COLO668 (cell line): ENCODE measurements at regions not wholly inside any gene's neighbourhood (a gene's known extent, or its start where the extent isn't known, plus 50 kb on each side); places are given as distances from the start of the nearest gene placed in this dataset.
"Not testable (repeated sequence)": the region's sequence is repeated elsewhere in the genome, so short reads cannot be mapped to it uniquely, and the experiment has no call there.

Experiments
- DNase-seq: peaks from one replicate; lab custom pipeline; 2025; ENCODE audit not compliant: unreplicated experiment; lab: John Stamatoyannopoulos, UW

GRCh38 chr16:79950932-79951719 is 350.6 kb upstream of the MAF start:
- no peak for DNase-seq

DNA sequence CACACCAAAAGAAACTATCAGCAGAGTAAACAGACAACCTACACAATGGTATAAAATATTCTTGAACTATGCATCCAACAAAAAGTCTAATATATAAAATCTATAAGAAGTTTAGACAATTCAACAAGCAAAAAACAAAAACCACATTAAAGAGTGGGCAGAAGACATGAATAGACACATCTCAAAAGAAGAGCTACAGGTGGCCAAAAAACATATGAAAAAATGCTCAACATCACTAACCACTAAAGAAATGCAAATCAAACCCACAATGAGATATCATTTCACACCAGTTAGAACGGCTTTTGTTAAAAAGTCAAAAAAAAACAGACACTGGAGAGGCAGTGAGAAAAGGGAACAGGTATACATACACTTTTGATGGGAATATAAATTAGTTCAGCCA is 348.9 kb upstream of the MAF start:
- DNase-seq = no peak

DNA sequence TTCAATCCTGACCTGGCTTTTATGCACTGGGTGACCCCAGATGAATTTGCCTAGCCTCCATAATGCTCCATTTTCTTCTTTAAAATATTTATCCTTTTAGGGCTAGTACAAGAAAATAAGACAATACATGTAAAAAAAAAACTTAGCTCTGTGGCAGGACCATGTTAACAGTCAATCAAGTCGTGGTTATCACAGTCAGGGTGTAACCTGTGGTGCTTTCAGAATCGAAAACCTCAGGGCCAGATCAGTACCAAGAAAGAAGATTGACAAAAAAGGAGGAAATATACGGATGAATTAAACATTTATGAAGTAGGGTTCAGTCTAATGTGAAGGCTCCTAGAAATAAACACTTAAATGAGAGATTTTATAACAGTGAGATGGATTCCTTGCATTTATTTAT is 347.2 kb upstream of the MAF start:
- no peak for DNase-seq

DNA sequence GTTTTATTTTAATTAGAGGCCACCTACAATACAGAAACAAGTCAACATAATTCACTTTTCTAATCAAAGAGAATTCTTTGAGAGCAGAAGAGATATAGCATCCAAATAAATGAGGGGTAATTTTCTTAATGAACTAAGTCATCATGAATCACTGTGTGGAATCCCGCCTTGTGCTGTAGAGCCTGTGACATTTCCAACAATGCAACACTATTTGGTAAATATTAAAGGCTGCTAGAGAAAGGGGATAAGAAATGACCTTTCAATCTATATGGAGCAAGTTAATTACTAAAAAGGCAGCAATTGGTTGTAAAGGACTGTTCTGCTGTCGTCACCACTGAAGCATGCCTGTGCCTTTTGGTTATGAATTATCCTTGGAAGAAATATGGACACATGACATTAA is 345.7 kb upstream of the MAF start:
- DNase-seq = no peak

DNA sequence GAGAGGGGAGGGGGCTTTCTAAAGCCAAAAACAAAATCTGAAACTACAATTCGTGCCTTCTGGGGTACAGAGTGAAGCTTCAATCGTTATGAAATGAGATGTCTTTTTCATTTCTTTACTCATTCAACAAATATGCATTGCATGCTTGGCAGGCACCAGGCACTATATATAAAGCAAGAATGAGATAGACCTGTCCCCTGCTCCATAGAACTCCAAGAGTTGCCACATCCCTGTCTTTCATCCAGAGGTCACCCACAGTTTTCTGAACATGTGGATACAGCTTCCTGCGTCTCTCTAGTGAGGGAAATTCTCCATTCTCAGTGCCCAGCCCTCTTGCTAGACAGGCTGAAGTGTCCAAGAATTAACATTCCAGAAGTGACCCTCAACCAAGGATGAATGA is 343.2 kb upstream of the MAF start:
- DNase-seq = no peak

- DNase-seq = no peak
These were observed 338.0 kb upstream of the MAF start for GRCh38 chr16:79938575-79938974.

DNA sequence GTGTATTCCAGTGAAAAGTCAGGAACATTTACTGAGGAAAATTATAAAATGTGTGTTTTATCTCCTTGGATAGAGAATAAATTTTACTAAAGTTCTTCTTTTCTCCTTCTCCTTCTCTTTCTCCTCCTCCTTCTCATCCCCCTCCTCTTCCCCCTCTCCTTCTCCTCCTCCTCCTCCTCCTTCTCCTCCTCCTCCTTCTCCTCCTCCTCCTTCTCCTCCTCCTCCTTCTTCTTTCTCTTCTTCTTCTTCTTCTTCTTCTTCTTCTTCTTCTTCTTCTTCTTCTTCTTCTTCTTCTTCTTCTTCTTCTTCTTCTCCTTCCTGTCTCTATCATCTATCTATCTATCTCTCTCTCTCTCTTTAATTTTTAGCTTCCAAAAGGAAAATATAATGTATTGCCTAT is 337.1 kb upstream of the MAF start:
- not testable (repeated sequence) for DNase-seq

DNA sequence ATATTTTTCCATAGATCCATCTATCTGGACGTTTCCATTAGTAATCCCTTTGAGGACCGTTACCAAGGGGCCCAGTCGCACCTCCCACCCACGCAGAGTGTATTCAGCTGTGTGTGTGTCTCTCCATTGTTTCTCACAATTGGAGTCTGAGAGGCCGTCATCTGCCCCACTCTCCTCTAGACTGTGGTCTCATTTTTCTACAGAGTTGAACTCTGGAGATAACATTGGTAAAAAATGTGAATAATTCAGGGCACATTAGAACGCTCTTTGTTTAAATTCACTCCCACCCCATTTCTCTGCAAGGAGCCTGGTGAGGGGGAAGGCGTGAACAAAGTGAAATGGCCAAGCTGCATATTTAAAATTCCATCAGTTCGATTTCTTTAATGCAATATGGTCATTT is 333.1 kb upstream of the MAF start:
- no peak for DNase-seq

DNA sequence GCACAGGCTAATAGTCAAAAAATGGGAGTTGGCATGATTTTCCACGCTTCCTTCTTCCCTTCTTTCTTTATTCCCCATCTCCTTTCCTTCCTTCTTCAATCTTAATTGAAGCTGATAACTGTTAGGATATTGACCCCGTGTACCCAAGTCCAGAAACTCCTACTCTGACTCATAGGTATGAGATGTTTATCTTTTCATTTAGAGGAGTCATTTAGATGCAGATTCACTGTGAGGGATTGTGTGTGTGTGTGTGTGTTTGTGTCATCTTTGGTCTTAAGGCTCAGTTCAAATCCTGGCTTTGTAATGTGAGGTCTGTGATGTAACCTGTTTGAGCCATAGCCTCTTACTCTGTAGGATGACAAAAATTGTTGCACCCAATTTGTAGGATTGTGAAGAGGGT is 332.0 kb upstream of the MAF start:
- no peak for DNase-seq

- DNase-seq = no peak
These were observed 331.2 kb upstream of the MAF start for GRCh38 chr16:79931721-79932120.

DNA sequence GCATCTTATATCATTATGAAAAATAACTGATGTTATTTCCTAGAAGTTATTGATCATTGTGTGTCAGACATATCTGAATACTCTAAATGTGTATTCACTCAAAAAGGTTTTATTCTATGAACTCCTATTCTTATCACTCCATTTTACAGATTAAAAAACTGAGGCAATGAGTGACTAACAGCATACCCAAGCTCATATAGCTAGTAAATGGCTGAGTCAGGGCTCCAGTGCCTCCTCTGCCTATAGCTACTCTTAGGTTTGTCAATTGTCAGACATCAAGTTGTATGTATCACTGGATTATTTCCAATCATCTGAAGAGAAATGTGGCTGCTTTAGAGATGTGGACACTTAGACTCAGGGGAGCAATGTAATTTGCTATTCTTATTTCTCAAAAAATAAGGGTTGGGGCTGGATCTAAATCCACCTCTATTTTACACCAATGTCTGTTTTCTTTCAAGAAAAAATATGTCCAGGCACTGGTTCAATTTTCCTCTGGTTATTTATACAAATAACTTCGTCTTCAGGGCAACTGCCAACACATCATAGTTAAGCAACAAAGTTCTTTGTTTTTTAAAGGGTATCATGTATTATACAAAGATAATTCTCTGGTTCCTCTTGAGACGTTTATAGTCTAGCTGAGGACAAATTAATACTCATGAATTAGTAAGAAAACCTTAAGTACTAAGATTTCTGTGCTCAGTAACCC is 328.9 kb upstream of the MAF start:
- no peak for DNase-seq

DNA sequence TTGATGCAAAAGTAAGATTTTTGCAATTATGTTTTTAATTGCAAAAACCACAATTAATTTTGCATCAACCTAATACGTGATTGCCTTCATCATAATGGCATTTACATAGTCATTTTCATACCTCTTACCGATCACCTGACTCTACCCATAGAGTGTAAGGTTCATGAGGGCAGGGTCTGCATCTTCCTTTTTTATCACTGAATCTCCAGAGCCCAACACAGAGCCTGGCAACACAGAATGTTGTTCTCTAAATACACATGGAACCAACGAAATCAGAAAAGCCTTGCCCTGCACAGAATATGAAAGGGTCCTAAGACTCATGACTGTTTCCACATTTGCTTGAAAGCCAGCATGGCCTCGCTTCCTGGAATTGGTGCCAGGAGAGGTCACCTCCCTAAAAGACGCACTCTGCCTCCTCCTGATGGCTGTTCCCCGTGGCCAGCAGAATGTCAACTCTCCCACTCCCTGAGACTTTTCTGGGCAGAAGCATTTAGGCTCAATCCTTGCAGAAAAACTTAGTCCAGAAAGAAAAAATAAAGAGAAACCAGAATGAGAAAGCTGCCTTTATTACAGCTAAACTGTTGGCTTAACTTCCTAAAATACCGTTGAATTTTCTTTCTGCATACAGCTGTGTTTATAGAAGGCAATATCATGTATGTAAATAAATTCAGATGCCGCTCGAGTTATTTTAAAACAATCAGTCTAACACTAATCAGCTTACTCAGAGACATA is 327.8 kb upstream of the MAF start:
- no peak for DNase-seq

DNA sequence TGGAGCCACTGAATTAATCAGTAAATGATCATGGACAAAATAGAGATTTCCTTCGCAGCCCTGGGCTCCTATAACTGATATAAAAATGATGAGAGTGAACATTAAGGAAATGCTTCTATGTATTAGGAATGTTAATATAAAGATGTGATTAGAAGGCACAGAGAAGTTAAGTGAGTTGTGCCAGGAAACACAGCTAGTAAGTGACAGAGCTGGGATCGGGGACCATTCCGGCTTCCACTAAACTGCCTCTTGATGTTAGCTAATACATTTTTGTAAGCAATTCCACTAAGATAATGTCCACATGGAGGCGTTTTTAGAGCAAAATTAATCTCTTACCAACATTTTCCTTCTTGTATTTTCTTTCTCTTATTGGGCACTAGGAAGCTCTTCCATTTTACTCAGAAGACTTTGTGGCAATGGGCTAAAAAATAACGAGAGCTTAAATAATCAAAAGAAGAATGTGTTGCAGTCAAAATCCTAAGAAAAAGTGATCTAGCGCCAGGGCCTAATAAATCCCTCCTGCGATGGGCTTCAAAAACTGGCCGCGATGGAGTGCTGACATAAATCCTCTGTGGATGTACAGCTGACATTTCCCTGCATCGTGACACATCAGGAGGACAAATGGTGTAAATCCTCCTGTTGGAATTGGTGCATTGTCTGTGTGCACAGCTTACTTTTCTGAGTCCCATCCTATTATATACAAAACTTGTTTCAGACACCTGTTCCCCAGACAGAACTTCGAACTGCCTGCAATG is 326.1 kb upstream of the MAF start:
- DNase-seq = no peak

- no peak for DNase-seq
These were observed 322.9 kb upstream of the MAF start for GRCh38 chr16:79923431-79923830.

GRCh38 chr16:79920685-79921084 is 320.1 kb upstream of the MAF start:
- no peak for DNase-seq

- no peak for DNase-seq
These were observed 318.4 kb upstream of the MAF start for GRCh38 chr16:79918916-79919315.

DNA sequence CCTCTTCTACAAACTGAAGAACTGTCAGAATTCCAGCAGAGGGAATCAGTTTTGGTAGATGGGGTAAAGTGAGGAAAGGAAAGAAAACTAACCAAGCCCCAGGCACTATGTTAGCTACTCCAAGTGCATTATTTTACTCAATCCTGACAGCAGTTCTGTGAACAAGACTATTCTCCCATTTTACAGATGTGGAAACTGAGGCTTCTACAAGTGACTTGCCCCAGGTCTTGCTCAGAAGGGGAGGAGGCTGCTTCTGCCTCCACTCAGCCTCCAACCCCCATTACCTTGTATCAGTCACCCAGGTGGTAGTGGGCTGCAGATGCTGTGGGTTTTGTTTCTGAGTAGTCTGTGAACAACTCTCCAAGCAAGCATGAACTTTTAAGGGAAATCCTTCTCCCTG is 315.2 kb upstream of the MAF start:
- DNase-seq = no peak

- no peak for DNase-seq
These were observed 314.6 kb upstream of the MAF start for GRCh38 chr16:79914961-79915720.

DNA sequence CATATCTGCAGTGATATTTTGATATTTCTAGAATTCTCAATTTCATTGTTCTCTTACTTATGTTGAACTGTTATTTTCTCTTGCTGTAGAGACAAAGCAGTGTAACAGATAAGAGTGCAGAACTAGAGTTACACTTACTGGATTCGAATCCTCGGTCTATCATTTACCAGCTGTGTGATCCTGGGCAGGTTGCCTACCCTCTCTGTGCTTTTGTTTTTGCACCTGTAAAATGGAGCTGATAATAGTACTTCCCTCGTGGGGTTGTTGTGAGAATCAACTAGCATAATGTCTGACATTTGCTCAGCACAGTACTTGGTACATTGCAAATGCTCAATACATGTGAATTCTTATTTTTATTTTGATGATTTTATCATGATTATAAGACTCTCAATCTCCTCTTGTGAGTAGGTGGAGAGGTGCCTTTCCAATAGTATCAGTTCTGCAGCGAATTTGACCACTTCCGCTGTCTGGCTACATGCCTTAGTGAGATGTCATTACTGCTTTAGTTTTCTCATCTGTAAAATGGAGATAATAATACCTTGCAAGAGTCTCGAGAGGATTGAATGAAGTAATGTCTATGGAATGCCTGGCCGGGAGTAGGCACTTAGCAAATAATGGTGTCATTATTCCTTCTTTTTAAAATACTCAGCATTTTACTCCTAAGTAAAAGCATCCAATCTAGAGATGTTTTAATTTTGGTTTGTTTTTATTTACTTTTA is 312.2 kb upstream of the MAF start:
- DNase-seq = no peak

DNA sequence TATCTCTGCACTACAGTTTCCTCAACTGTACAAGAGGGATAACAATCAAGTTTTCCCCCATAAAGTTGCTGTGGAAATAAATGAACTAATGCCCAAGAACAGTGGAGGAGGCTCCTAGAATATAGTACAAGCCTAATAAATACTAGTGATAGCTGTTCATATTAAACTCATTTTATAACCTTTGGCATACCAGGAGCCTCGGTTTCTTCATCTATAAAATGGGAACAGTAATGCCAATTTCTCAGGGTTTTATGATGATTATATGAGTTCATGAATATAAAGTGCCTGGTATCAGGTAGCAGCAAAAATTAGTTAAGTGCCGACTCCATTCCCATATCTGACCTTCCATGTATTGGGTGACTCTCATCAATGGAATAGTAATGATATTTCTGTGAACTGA is 311.1 kb upstream of the MAF start:
- no peak for DNase-seq
